Endothelial cell of umbilical vein (primary cell): ENCODE measurements at regions not wholly inside any gene's neighbourhood (a gene's known extent, or its start where the extent isn't known, plus 50 kb on each side); places are given as distances from the start of the nearest gene placed in this dataset.

Source experiments
- BruUV-seq: library from RNA; stranded (reverse); fragments of 400-500 nt; replicated peaks from 2 replicates; lab custom pipeline; 2021; lab: Mats Ljungman, UMichigan
- CTCF ChIA-PET: fragments of 300-600, 350-600 bp; sonication (Branson Sonifier 250); formaldehyde crosslinking; loops from one replicate; lab custom pipeline; 2021; ENCODE audit warnings: antibody characterized with exemption, inconsistent platforms; lab: Charles Lee
- POLR2A ChIA-PET: fragments of 300-600, 350-600 bp; sonication (Branson Sonifier 250); formaldehyde crosslinking; loops from one replicate; lab custom pipeline; 2021; ENCODE audit warnings: antibody characterized with exemption, inconsistent platforms; lab: Charles Lee
- DNase-seq: peaks from one replicate; pipeline ENCODE4 v3.0.0-alpha.2; 2011; ENCODE audit warnings: low read depth, low spot score
- FAIRE-seq: peaks from 2 replicates; lab custom pipeline; 2011; peaks lifted over from hg19 to GRCh38; lab: Jason Lieb, UNC
- H2AFZ ChIP-seq: 2 replicates; pipeline ENCODE4 v1.6.0; 2012; ENCODE audit warnings: low read depth, low read length, control low read depth, inconsistent platforms
- H3K27ac ChIP-seq: 2 replicates; pipeline ENCODE4 v1.5.1; 2011; ENCODE audit warnings: low read depth, mild to moderate bottlenecking, control low read depth, low read length, moderate library complexity; ENCODE audit not compliant: insufficient read depth
- H3K27me3 ChIP-seq, 2 experiments: 2 replicates each; pipeline versions ENCODE4 v1.6.0 to v1.6.1; 2011; ENCODE audit warnings: low read length in 2 of 2, mixed read lengths in 1 of 2; ENCODE audit not compliant: control insufficient read depth in 2 of 2, insufficient read depth in 2 of 2
- H3K36me3 ChIP-seq, 2 experiments: 2 replicates in 1 of 2; 3 replicates in 1 of 2; pipeline ENCODE4 v1.5.1; 2011; ENCODE audit warnings: low read length in 2 of 2, mild to moderate bottlenecking in 1 of 2, moderate library complexity in 1 of 2; ENCODE audit not compliant: control insufficient read depth in 2 of 2, insufficient read depth in 2 of 2; ENCODE audit errors: extremely low read depth in 1 of 2
- H3K4me1 ChIP-seq: 3 replicates; pipeline ENCODE4 v1.5.1; 2011; ENCODE audit warnings: mild to moderate bottlenecking, low read length; ENCODE audit not compliant: control insufficient read depth, insufficient read depth; ENCODE audit errors: extremely low read depth
- H3K4me2 ChIP-seq: 2 replicates; pipeline ENCODE4 v1.6.1; 2011; ENCODE audit warnings: low read length, control low read depth, mixed read lengths; ENCODE audit not compliant: insufficient read depth
- H3K4me3 ChIP-seq, 3 experiments: fragments of 200-600 bp in 1 of 3; sonication (generic), shearing (Covaris generic) in 1 of 3; replicated peaks in 1 of 3; 2 replicates each; pipeline ENCODE4 v1.5.1; 2011 to 2016; ENCODE audit warnings: control low read depth in 3 of 3, low read length in 3 of 3, mild to moderate bottlenecking in 2 of 3, inconsistent platforms in 1 of 3, low read depth in 1 of 3, moderate library complexity in 1 of 3; ENCODE audit not compliant: insufficient read depth in 1 of 3
- H3K79me2 ChIP-seq: 2 replicates; pipeline ENCODE4 v1.6.0; 2012; ENCODE audit warnings: low read length, inconsistent platforms; ENCODE audit not compliant: control insufficient read depth, insufficient read depth
- H3K9ac ChIP-seq: replicated peaks from 2 replicates; pipeline ENCODE3; 2011; ENCODE audit warnings: low read length, control low read depth; ENCODE audit not compliant: insufficient read depth; ENCODE audit errors: extremely low read depth
- H3K9me1 ChIP-seq: replicated peaks from 3 replicates; pipeline ENCODE4 v1.6.0; 2011; ENCODE audit warnings: mild to moderate bottlenecking, low read length; ENCODE audit not compliant: control insufficient read depth, insufficient read depth; ENCODE audit errors: extremely low read depth
- H3K9me3 ChIP-seq: replicated peaks from 2 replicates; pipeline ENCODE4 v1.5.1; 2012; ENCODE audit warnings: low read length, inconsistent platforms; ENCODE audit not compliant: control insufficient read depth, insufficient read depth
- H4K20me1 ChIP-seq: replicated peaks from 2 replicates; pipeline ENCODE3; 2011; ENCODE audit warnings: mild to moderate bottlenecking, low read length; ENCODE audit not compliant: control insufficient read depth, insufficient read depth; ENCODE audit errors: extremely low read depth
- EZH2 ChIP-seq: IDR thresholded peaks from 2 replicates; pipeline ENCODE4 v1.6.1; 2012; ENCODE audit warnings: borderline replicate concordance, low read depth, mild to moderate bottlenecking, moderate library complexity, low read length, inconsistent platforms; ENCODE audit not compliant: severe bottlenecking
- FOS ChIP-seq: IDR thresholded peaks from 2 replicates; pipeline ENCODE4 v1.6.1; 2011; ENCODE audit warnings: mild to moderate bottlenecking, low read length, moderate library complexity, borderline replicate concordance; ENCODE audit not compliant: insufficient read depth
- GATA2 ChIP-seq: IDR thresholded peaks from 2 replicates; pipeline ENCODE4 v1.7.0; 2011; ENCODE audit warnings: low read depth, mild to moderate bottlenecking, moderate library complexity, mixed read lengths, low read length; ENCODE audit not compliant: insufficient read length, insufficient read depth
- JUN ChIP-seq: IDR thresholded peaks from 2 replicates; pipeline ENCODE4 v1.6.1; 2011; ENCODE audit warnings: borderline replicate concordance, low read depth; ENCODE audit not compliant: insufficient read length, insufficient read depth
- MYC ChIP-seq: IDR thresholded peaks from one replicate; pipeline ENCODE4 v1.6.1; 2011; ENCODE audit warnings: mild to moderate bottlenecking, low read depth, low read length
- POLR2A ChIP-seq: IDR thresholded peaks from 2 replicates; pipeline ENCODE4 v1.6.1; 2012; ENCODE audit warnings: low read depth, mild to moderate bottlenecking, control low read depth, low read length
- POLR2AphosphoS5 ChIP-seq: IDR thresholded peaks from 2 replicates; pipeline ENCODE4 v1.6.1; 2012; ENCODE audit warnings: low read depth, mild to moderate bottlenecking, control low read depth, low read length, moderate library complexity; ENCODE audit not compliant: insufficient read depth
- dilution Hi-C: fragments of 300-500 bp; cut with MboI; formaldehyde crosslinking; loops from one replicate; pipeline ENCODE4 v1.15.0; 2019; ENCODE audit warnings: low sequenced_read_pairs; ENCODE audit not compliant: extremely low pct_ligation_motif_present
- intact Hi-C: fragments of 100-400 bp; cut with micrococcal nuclease; formaldehyde crosslinking; loops from one replicate; pipeline ENCODE4 v1.10.0; 2022
- TF ChIP-seq, protein P1 (sequence below): IDR thresholded peaks from 2 replicates; pipeline ENCODE4 v1.6.1; 2011; ENCODE audit not compliant: insufficient read depth, insufficient read length
- TF ChIP-seq, protein P2 (sequence below), 2 donors: IDR thresholded peaks; 1 replicate in 1 of 2; 2 replicates in 1 of 2; pipeline ENCODE4 v1.5.1; 2011; ENCODE audit warnings: low read length in 2 of 2, mild to moderate bottlenecking in 2 of 2, moderate library complexity in 2 of 2, control low read depth in 1 of 2, inconsistent platforms in 1 of 2, low read depth in 1 of 2; ENCODE audit not compliant: insufficient read depth in 1 of 2; ENCODE audit errors: extremely low read depth in 1 of 2

DNA sequence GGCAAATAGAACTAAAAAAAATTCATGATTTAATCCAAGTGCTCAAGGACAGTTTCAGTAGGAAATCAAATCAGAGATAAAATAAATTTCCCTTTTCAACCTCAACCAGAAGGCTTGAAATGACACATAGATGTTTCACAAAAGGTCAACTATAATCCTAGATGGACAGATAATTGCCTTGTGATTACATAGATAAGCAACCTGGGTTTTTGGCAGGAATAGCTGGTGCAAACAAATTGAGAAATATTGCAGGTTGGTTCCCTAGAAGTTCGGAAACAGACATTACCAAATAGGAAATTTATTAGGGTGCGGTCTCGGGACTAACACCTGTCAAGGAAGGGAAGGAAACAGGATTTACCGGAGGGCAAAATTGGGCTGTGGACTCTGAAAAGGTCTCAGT lies 497.5 kb downstream of the COG6 start:
- Histone ChIP-seq H3K27me3 (no peaks in the 10 kb centered on the region), H3K79me2 (no peaks in the 10 kb centered on the region), H3K4me1 (peaks cover 30% of the 10 kb centered on the region), H3K4me3 (no peak overlapping the region), H2AFZ (no peak overlapping the region), H3K36me3 (no peaks in the 10 kb centered on the region), H3K9ac (no peak overlapping the region), H3K9me3 (no peaks in the 10 kb centered on the region), H3K4me2 (no peak overlapping the region), H3K27ac (no peak overlapping the region), H4K20me1 (no peaks in the 10 kb centered on the region), H3K9me1 (no peaks in the 10 kb centered on the region)
- intact Hi-C loops, result loop anchor here (2.0 kb wide), 1 partner anchor 22 kb away; no protein-coding TSS in a partner anchor
- POLR2A ChIA-PET, result no interaction called here
- CTCF ChIA-PET, result interaction anchor here (1.3 kb wide), 2 partner anchors 9 to 38 kb away, joined by 3 read pairs; no protein-coding TSS in a partner anchor
- TF ChIP-seq GATA2, result no peak
- no peak for FAIRE-seq
- no TSS peak for BruUV-seq
- dilution Hi-C loops, result no loop called here
- DNase-seq, result no peak

GRCh38 chr13:40153516-40153915 lies 498.1 kb downstream of the COG6 start:
- Histone ChIP-seq H3K27ac (no peak overlapping the region), H3K4me2 (no peak overlapping the region), H3K9me1 (no peaks in the 10 kb centered on the region), H3K27me3 (no peaks in the 10 kb centered on the region), H3K79me2 (no peaks in the 10 kb centered on the region), H3K4me1 (peaks cover 36% of the 10 kb centered on the region), H3K9me3 (no peaks in the 10 kb centered on the region), H3K36me3 (no peaks in the 10 kb centered on the region), H3K9ac (no peak overlapping the region), H4K20me1 (no peaks in the 10 kb centered on the region), H2AFZ (no peak overlapping the region), H3K4me3 (no peak overlapping the region)
- intact Hi-C loops (loop anchor here (2.0 kb wide), 1 partner anchor 23 kb away; no protein-coding TSS in a partner anchor), dilution Hi-C loops (no loop called here)
- peak; percentile 61 for DNase-seq
- no TSS peak for BruUV-seq
- CTCF ChIA-PET, result interaction anchor here (1.3 kb wide), 2 partner anchors 8 to 37 kb away, joined by 3 read pairs; no protein-coding TSS in a partner anchor
- POLR2A ChIA-PET, result no interaction called here
- TF ChIP-seq JUN, result no peak
- no peak for TF ChIP-seq EZH2
- TF ChIP-seq, protein P1, sequence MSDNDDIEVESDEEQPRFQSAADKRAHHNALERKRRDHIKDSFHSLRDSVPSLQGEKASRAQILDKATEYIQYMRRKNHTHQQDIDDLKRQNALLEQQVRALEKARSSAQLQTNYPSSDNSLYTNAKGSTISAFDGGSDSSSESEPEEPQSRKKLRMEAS, result no peak
- TF ChIP-seq POLR2AphosphoS5, result no peak
- TF ChIP-seq FOS, result no peak
- TF ChIP-seq, protein P2, sequence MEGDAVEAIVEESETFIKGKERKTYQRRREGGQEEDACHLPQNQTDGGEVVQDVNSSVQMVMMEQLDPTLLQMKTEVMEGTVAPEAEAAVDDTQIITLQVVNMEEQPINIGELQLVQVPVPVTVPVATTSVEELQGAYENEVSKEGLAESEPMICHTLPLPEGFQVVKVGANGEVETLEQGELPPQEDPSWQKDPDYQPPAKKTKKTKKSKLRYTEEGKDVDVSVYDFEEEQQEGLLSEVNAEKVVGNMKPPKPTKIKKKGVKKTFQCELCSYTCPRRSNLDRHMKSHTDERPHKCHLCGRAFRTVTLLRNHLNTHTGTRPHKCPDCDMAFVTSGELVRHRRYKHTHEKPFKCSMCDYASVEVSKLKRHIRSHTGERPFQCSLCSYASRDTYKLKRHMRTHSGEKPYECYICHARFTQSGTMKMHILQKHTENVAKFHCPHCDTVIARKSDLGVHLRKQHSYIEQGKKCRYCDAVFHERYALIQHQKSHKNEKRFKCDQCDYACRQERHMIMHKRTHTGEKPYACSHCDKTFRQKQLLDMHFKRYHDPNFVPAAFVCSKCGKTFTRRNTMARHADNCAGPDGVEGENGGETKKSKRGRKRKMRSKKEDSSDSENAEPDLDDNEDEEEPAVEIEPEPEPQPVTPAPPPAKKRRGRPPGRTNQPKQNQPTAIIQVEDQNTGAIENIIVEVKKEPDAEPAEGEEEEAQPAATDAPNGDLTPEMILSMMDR (IDR thresholded peaks at IDR 0.05; ENCODE audit: extremely low read depth in 1 of 2, insufficient read depth in 1 of 2, low read depth in 1 of 2, low read length in 2 of 2), result no peak
- TF ChIP-seq POLR2A, result no peak
- TF ChIP-seq GATA2, result no peak
- TF ChIP-seq MYC, result no peak
- no peak for FAIRE-seq
